GM19452 (cell line): ENCODE measurements at regions not wholly inside any gene's neighbourhood (a gene's known extent, or its start where the extent isn't known, plus 50 kb on each side); places are given as distances from the start of the nearest gene placed in this dataset.
"Not testable (repeated sequence)": the region's sequence is repeated elsewhere in the genome, so short reads cannot be mapped to it uniquely, and the experiment has no call there.

Experiments used
- ATAC-seq: cut with Tn5 transposase; IDR thresholded peaks from one replicate; pipeline ENCODE4 v1.9.1; 2021; ENCODE audit not compliant: unreplicated experiment

DNA sequence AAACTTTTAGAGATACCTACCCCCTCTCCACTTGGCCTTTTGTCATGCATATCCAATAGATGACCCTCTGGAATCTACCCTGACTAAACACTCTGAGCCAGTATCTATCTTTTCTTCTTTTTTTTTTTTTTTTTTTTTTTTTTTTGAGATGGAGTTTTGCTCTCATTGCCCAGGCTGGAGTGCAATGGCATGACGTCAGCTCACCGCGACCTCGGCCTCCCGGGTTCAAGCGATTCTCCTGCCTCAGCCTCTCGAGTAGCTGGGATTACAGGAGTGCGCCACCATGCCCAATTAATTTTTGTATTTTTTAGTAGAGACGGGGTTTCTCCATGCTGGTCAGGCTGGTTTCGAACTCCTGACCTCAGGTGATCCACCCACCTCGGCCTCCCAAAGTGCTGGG lies 50.8 kb upstream of the GRIN2B start:
- ATAC-seq, result not testable (repeated sequence)

GRCh38 chr12:14043776-14044175 lies 62.4 kb upstream of the GRIN2B start:
- no peak for ATAC-seq

DNA sequence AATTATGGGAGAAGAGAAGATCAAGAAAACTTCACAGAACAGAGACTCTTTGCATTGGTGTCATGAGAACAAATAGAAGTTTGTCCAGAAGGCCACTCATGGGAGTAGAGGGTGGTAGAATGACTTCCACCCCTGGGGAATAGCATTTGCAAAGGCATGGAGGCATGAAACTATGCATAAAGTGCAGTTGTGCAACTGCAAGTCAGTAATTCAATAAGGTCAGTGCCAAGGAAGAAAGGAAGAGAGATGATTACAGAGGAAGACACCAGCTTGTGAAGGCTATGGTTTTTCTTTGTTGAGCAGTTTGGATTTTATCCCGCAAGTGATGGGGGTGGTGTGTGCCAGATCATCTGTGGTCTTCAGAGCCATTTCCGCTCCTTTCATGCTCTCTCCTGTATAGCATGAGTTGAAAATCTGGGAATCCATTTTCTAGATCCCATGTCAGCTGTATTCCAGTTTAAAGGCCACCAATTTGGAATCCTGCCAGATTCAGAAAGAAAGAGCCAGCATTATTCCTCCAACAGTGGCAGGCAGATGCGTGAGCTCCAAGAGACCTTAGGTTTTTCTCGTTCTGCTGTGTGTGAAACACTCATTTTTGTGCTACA lies 67.6 kb upstream of the GRIN2B start:
- no peak for ATAC-seq

GRCh38 chr12:14057895-14058294 lies 76.5 kb upstream of the GRIN2B start:
- no peak for ATAC-seq

GRCh38 chr12:14058717-14059116 lies 77.3 kb upstream of the GRIN2B start:
- no peak for ATAC-seq

- ATAC-seq, result no peak
Measured at GRCh38 chr12:14059548-14059947, 78.1 kb upstream of the GRIN2B start.

GRCh38 chr12:14065616-14066015 lies 84.2 kb upstream of the GRIN2B start:
- no peak for ATAC-seq

GRCh38 chr12:14066021-14066420 lies 84.6 kb upstream of the GRIN2B start:
- no peak for ATAC-seq

DNA sequence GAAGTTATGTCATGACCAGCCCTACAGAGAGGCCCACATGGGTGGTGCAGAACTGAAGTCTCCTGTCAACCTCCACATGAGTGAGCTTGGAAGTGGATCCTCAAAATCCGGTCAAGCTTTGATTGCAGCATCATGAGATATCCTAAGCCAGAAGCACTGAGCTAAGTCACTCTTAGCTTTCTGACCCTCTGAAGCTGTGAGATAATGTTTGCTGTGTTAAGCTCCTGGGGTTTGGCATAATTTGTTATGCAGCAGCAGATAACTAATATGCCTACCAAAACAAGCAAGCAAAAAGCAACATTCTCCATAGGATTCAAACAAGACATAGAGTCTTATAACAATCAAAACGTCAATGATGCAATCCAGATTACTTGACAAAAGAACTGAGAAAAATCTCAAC lies 87.6 kb upstream of the GRIN2B start:
- ATAC-seq, result no peak

- no peak for ATAC-seq
Measured at GRCh38 chr12:14071833-14072232, 90.4 kb upstream of the GRIN2B start.

DNA sequence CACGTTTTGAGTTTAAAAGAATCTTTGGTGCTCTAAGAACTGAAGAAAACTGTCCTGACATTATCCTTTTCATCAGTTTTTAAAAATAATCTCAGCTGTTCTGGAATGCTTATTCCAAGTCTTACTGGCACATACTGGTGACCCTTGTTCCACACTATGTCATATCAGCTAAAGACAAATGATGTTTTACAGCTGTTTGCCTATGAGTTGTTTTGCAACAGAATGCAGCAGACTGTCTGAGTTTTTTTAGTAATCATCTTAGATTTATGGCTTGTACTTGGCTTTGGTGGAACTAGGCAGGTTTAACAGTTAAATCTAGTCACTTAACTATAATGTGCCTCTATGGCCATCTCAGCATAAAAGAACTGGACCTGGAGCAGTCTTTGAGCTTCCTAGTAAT lies 91.6 kb upstream of the GRIN2B start:
- no peak for ATAC-seq

DNA sequence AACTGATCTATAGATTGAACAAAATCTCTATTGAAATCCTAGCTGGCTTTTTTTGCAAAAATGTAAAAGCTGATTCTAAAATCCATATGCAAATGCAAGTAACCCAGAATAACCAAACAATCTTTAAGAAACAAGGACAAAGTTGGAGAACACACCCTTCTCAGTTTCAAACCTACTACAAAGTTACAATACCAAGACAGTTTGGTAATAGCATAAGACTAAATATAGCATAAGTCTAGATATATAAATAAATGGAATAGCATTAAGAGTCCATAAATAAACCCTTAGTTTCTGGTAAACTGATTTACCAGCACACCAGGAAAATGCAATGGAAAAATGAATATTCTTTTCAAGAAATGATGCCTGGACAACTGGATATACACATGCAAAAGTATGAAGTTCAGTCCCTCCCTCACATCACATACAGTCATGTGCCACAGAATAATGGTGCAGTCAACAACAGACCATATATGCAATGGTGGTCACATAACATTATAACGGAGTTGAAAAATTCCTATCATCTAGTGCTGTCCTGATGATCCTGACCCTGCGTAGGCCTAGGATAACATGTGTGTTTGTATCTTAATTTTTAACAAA lies 94.5 kb upstream of the GRIN2B start:
- no peak for ATAC-seq

DNA sequence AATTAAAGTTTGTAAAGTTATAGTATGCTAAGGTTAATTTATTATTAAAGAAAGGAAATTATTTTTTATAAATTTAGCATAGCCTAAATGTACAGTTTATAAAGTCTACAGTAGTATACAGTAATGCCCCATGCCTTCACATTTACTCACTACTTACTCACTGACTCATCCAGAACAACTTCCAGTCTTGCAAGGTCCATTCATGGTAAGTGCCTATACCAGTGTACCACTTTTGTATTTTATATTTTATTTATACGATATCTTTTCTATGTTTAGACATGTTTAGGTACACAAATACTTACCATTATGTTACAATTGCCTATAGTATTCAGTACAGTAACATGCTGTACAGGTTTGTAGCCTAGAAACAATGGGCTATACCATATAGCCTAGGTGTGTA lies 95.1 kb upstream of the GRIN2B start:
- no peak for ATAC-seq

DNA sequence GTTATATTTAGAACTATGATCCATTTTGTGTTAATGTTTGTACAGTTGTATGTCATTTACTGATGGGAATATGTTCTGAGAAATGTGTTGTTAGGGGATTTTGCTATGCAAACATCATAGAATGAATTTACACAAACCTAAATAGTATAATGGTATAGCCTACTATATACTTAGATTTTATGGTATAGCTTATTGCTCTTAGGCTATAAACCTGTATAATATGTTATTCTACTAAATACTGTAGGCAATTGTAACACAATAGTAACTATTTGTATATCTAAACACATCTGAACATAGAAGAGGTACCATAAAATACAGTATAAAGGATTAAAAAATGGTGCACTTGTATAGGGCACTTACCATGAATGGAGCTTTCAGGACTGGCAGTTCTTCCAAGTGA lies 105.4 kb upstream of the GRIN2B start:
- no peak for ATAC-seq

GRCh38 chr12:14099994-14100393 lies 118.6 kb upstream of the GRIN2B start:
- no peak for ATAC-seq

- not testable (repeated sequence) for ATAC-seq
Measured at GRCh38 chr12:14101556-14101955, 120.2 kb upstream of the GRIN2B start.

DNA sequence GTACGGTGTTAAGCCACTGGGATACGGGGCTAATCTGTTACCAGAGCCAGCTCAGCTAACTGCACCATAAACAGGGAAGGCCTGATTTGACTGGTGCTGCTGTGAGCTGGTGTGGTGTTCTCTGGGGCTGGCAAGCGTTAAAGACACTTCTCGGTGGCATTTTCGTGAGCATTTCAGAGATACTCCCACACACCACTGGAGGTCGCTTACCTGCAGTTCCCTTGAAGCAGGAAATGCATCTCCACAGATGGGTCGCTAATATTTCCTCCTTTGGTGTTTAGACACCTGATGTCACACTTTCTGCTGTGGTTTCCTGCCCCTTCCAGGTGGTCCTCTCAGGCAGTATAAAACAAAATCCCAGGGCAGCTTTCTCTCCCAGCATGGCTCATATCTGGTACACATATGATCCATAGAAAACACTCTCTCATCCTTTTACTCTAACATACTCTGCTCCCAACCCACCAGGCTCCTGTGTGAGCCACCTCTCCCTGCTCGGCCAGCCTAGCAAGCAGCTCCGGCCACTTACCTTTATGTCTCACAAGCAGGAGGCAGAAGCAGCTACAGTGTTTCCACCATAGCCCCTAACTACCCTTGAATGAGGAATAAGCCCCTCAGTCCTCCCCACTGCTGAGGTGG lies 129.9 kb upstream of the GRIN2B start:
- peak; percentile 99 for ATAC-seq

DNA sequence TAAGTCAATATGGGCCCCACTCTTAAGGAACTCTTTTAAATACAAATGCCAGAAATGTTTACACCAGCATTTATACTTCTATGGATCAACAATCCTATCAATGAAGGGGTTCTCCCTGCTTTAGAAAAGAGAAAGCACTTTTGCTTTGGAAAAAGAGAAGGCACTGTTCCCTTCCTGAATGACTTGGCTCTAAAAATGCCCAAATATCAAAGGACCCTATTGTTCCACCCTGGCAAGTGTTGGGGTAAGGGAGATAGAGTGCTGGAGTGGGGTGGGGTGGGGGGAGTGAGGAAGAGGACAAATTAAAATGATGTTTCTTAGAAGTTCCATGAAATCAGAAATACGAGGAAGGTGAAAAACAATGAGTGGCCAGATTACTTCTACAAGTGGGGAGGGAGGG lies 131.6 kb upstream of the GRIN2B start:
- no peak for ATAC-seq

DNA sequence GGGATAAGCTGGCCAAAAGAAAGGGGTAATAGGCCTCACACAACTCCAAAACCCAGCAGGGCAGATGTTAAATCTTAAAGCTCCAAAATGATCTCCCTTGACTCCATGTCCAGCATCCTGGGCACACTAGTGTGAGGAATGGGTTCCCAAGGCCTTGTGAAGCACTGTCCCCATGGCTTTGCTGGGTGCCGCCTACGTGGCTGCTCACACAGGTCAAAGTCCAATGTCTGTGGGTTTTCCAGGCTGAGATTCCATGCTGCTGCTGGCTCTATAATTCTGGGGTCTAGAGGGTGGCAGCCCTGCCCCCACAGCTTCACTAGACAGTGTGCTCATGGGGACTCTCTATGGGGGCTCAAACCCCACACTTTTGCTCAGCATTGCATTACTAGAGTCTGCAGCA lies 145.3 kb upstream of the GRIN2B start:
- ATAC-seq, result no peak

DNA sequence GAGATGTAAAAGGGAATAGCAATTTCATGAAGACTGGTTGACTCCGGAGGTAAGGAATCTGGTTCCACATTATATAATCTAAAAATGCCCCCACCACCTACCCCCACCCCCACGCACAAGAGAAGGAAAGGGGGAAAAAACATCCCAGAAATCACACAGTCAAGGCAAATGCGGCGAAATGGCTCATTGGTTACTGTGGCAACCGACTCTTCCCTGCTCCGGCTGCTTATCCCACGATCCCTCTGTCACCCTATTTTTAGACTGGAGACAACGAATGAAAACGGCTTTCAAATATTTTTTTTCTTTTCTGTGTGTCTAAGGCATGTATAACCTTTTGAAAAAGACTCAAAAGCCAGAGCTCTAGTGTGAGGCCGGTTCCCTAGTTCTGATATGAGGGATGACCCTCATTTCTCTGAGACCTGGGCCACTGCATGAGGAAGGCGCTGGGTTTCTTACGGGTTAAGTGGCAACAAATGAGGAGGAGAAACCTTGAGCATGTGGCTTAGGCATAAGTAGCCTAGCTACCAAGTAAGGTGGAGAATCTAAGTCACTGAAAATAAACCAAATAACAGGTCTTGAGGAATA lies 148.3 kb upstream of the GRIN2B start:
- no peak for ATAC-seq

- no peak for ATAC-seq
Measured at GRCh38 chr12:14135996-14136395, 154.6 kb upstream of the GRIN2B start.

- ATAC-seq, result no peak
Measured at GRCh38 chr12:14138495-14138894, 157.1 kb upstream of the GRIN2B start.
